ENCODE measurements at regions not wholly inside any gene's neighbourhood (a gene's known extent, or its start where the extent isn't known, plus 50 kb on each side); places are given as distances from the start of the nearest gene placed in this dataset.
A peak's percentile ranks its signal among the peaks of the same experiment; 100 is the strongest.

- Histone ChIP-seq H3K36me3 (ENCODE audit: control insufficient read depth, insufficient read depth, low read length) (no peaks in the 10 kb centered on the region), H3K27me3 (replicated peaks; ENCODE audit: control insufficient read depth, insufficient read depth, low read length) (no peaks in the 10 kb centered on the region), H3K4me3 (replicated peaks; ENCODE audit: low read depth, low read length) (no peak overlapping the region)
- no peak for DNase-seq (ENCODE audit: extremely low read depth, insufficient read length)
- TF ChIP-seq CTCF (IDR thresholded peaks at IDR 0.05; ENCODE audit: insufficient read depth, low read length, poor library complexity, severe bottlenecking): no peak
These were observed 106.4 kb upstream of the EDNRB start for GRCh38 chr13:78024996-78025395.

- no peaks in the 10 kb centered on the region for H3K36me3 ChIP-seq (ENCODE audit: control insufficient read depth, insufficient read depth, low read length)
- DNase-seq (ENCODE audit: extremely low read depth, insufficient read length): peak; percentile 66
- no peaks in the 10 kb centered on the region for H3K27me3 ChIP-seq (replicated peaks; ENCODE audit: control insufficient read depth, insufficient read depth, low read length)
- no peak overlapping the region for H3K4me3 ChIP-seq (replicated peaks; ENCODE audit: low read depth, low read length)
- no peak for TF ChIP-seq CTCF (IDR thresholded peaks at IDR 0.05; ENCODE audit: insufficient read depth, low read length, poor library complexity, severe bottlenecking)
These were observed 103.7 kb upstream of the EDNRB start for GRCh38 chr13:78022164-78022877.

- H3K4me3 ChIP-seq (replicated peaks; ENCODE audit: low read depth, low read length): no peak overlapping the region
- DNase-seq (ENCODE audit: extremely low read depth, insufficient read length): no peak
- no peaks in the 10 kb centered on the region for H3K36me3 ChIP-seq (ENCODE audit: control insufficient read depth, insufficient read depth, low read length)
- H3K27me3 ChIP-seq (replicated peaks; ENCODE audit: control insufficient read depth, insufficient read depth, low read length): no peaks in the 10 kb centered on the region
- no peak for TF ChIP-seq CTCF (IDR thresholded peaks at IDR 0.05; ENCODE audit: insufficient read depth, low read length, poor library complexity, severe bottlenecking)
These were observed 102.2 kb upstream of the EDNRB start for GRCh38 chr13:78020861-78021260.

DNA sequence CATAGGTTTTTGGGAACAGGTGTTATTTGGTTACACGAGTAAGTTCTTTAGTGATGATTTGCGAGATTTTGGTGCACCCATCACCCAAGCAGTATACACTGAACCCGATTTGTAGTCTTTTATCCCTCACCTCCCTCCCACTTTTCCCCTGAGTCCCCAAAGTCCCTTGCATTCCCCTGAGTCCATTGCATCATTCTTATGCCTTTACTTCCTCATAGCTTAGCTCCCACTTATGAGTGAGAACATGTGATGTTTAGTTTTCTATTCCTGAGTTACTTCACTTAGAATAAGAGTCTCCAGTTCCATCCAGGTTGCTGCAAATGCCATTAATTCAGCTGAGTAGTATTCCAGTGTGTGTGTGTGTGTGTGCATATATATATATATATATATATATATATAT lies 97.2 kb upstream of the EDNRB start:
- no peaks in the 10 kb centered on the region for H3K36me3 ChIP-seq (ENCODE audit: control insufficient read depth, insufficient read depth, low read length)
- no peaks in the 10 kb centered on the region for H3K27me3 ChIP-seq (replicated peaks; ENCODE audit: control insufficient read depth, insufficient read depth, low read length)
- TF ChIP-seq CTCF (IDR thresholded peaks at IDR 0.05; ENCODE audit: insufficient read depth, low read length, poor library complexity, severe bottlenecking): no peak
- DNase-seq (ENCODE audit: extremely low read depth, insufficient read length): no peak
- H3K4me3 ChIP-seq (replicated peaks; ENCODE audit: low read depth, low read length): no peak overlapping the region

GRCh38 chr13:78012046-78012445 lies 93.4 kb upstream of the EDNRB start:
- no peak for DNase-seq (ENCODE audit: extremely low read depth, insufficient read length)

More at GRCh38 chr13:78012046-78012445, 93.4 kb upstream of the EDNRB start:
- no peak overlapping the region for H3K4me3 ChIP-seq (replicated peaks; ENCODE audit: low read depth, low read length)
- no peaks in the 10 kb centered on the region for H3K27me3 ChIP-seq (replicated peaks; ENCODE audit: control insufficient read depth, insufficient read depth, low read length)
- no peaks in the 10 kb centered on the region for H3K36me3 ChIP-seq (ENCODE audit: control insufficient read depth, insufficient read depth, low read length)
- no peak for TF ChIP-seq CTCF (IDR thresholded peaks at IDR 0.05; ENCODE audit: insufficient read depth, low read length, poor library complexity, severe bottlenecking)
